GM12878 (cell line): ENCODE measurements at regions not wholly inside any gene's neighbourhood (a gene's known extent, or its start where the extent isn't known, plus 50 kb on each side); places are given as distances from the start of the nearest gene placed in this dataset.

Experiments
- ATAC-seq: fragments of 200-7000 bp; cut with Tn5 transposase; 3 replicates; pipeline ENCODE4 v1.9.1; 2020; ENCODE audit warnings: mild to moderate bottlenecking, moderate library complexity
- BruUV-seq: library from RNA; stranded (reverse); fragments of 400-500 nt; replicated peaks from 2 replicates; lab custom pipeline; 2021; lab: Mats Ljungman, UMichigan
- CTCF ChIA-PET: fragments of 300-600 bp; sonication (Branson Sonifier 250); formaldehyde crosslinking; extraction: SDS; loops from one replicate; lab custom pipeline; 2021; ENCODE audit warnings: inconsistent platforms; lab: Yijun Ruan, JAX
- POLR2A ChIA-PET: fragments of 350-600 bp; formaldehyde crosslinking; extraction: SDS; loops from one replicate; lab custom pipeline; 2021; ENCODE audit warnings: inconsistent platforms; lab: Charles Lee
- RAD21 ChIA-PET: fragments of 300-600 bp; sonication (Branson Sonifier 250); formaldehyde crosslinking; loops from one replicate; lab custom pipeline; 2023; ENCODE audit warnings: antibody characterized with exemption; ENCODE audit not compliant: unreplicated experiment; lab: Charles Lee
- SMC1A ChIA-PET: fragments of 300-600 bp; sonication (Branson Sonifier 250); formaldehyde crosslinking; loops from one replicate; lab custom pipeline; 2023; ENCODE audit not compliant: unreplicated experiment, uncharacterized antibody; lab: Charles Lee
- DNase-seq: peaks from one replicate; pipeline ENCODE4 v3.0.0-alpha.2; 2011; ENCODE audit warnings: low read depth, low spot score
- FAIRE-seq: peaks from 3 replicates; lab custom pipeline; 2011; peaks lifted over from hg19 to GRCh38; lab: Jason Lieb, UNC
- H2AFZ ChIP-seq: 2 replicates; pipeline ENCODE4 v1.6.0; 2011; ENCODE audit warnings: low read depth, low read length, control low read depth; ENCODE audit not compliant: control insufficient read depth
- H3K27ac ChIP-seq: 2 replicates; pipeline ENCODE4 v1.5.1; 2011; ENCODE audit warnings: control low read depth; ENCODE audit not compliant: control insufficient read depth, insufficient read depth
- H3K27me3 ChIP-seq, 2 experiments: replicated peaks in 1 of 2; 2 replicates each; pipeline versions ENCODE4 v1.6.0 to v1.6.1; 2011; ENCODE audit warnings: low read length in 1 of 2; ENCODE audit not compliant: control insufficient read depth in 2 of 2, insufficient read depth in 2 of 2
- H3K36me3 ChIP-seq, 2 experiments: 2 replicates each; pipeline ENCODE4 v1.5.1; 2011; ENCODE audit warnings: low read length in 1 of 2; ENCODE audit not compliant: control insufficient read depth in 2 of 2, insufficient read depth in 2 of 2
- H3K4me1 ChIP-seq: 2 replicates; pipeline ENCODE4 v1.6.1; 2011; ENCODE audit warnings: mild to moderate bottlenecking, low read length, moderate library complexity, mixed read lengths; ENCODE audit not compliant: control insufficient read depth, insufficient read depth
- H3K4me2 ChIP-seq: 2 replicates; pipeline ENCODE4 v1.6.0; 2011; ENCODE audit warnings: control low read depth; ENCODE audit not compliant: control insufficient read depth, insufficient read depth
- H3K4me3 ChIP-seq: fragments of 200-600 bp; sonication (generic); 2 replicates; pipeline ENCODE4 v1.5.1; 2016
- H3K79me2 ChIP-seq: 2 replicates; pipeline ENCODE4 v1.6.0; 2011; ENCODE audit warnings: low read length; ENCODE audit not compliant: control insufficient read depth, insufficient read depth
- H3K9ac ChIP-seq: 2 replicates; pipeline ENCODE4 v1.8.0; 2011; ENCODE audit warnings: low read length, control low read depth, mixed read lengths; ENCODE audit not compliant: control insufficient read depth, insufficient read depth
- H3K9me3 ChIP-seq: replicated peaks from 3 replicates; pipeline ENCODE4 v1.5.1; 2011; ENCODE audit warnings: mild to moderate bottlenecking, low read length; ENCODE audit not compliant: control insufficient read depth, insufficient read depth
- H4K20me1 ChIP-seq: 2 replicates; pipeline ENCODE4 v1.6.0; 2011; ENCODE audit not compliant: control insufficient read depth, insufficient read depth
- CBX3 ChIP-seq: fragments of 200-600 bp; sonication (generic); IDR thresholded peaks from 2 replicates; pipeline ENCODE4 v1.6.1; 2016; ENCODE audit warnings: low read depth, borderline replicate concordance
- FOXK2 ChIP-seq: fragments of 450-650 bp; IDR thresholded peaks from 2 replicates; pipeline ENCODE4 v1.6.1; 2017; ENCODE audit warnings: mild to moderate bottlenecking, moderate library complexity
- HCFC1 ChIP-seq: fragments of 150-350 bp; IDR thresholded peaks from 2 replicates; pipeline ENCODE4 v1.6.1; 2014; ENCODE audit warnings: low read length
- IKZF2 ChIP-seq, 2 experiments: fragments of 450-650 bp; IDR thresholded peaks; 2 replicates each; pipeline ENCODE4 v1.6.1; 2017; ENCODE audit warnings: mild to moderate bottlenecking in 2 of 2, moderate library complexity in 2 of 2
- POLR2A ChIP-seq: IDR thresholded peaks from 2 replicates; pipeline ENCODE4 v1.6.1; 2011; ENCODE audit warnings: low read depth, mild to moderate bottlenecking, low read length
- SMAD5 ChIP-seq: IDR thresholded peaks from 2 replicates; pipeline ENCODE4 v1.6.1; 2016; ENCODE audit warnings: antibody characterized with exemption, low read depth
- ZNF217 ChIP-seq: fragments of 450-650 bp; IDR thresholded peaks from 2 replicates; pipeline ENCODE4 v1.6.1; 2017; ENCODE audit warnings: antibody characterized with exemption, mild to moderate bottlenecking
- ZNF384 ChIP-seq: IDR thresholded peaks from 2 replicates; pipeline ENCODE4 v1.6.1; 2012; ENCODE audit warnings: low read depth, mild to moderate bottlenecking, low read length, improper control_type of control experiment, borderline replicate concordance
- ZNF592 ChIP-seq: fragments of 450-650 bp; IDR thresholded peaks from 2 replicates; pipeline ENCODE4 v1.6.1; 2017; ENCODE audit warnings: mild to moderate bottlenecking, moderate library complexity
- WGBS: methylation state at CpG from one replicate; pipeline ENCODE4 v1.1.6; 2016; ENCODE audit warnings: low lambda C conversion rate; ENCODE audit not compliant: insufficient replicate concordance, insufficient coverage; ENCODE audit errors: missing lambda C conversion rate; 5-methylcytosine and 5-hydroxymethylcytosine counted together
- in situ Hi-C: fragments of 300-500 bp; cut with MboI; formaldehyde crosslinking; loops from 9 replicates; pipeline ENCODE4 v1.14.3; 2018; ENCODE audit warnings: mixed read lengths
- intact Hi-C: fragments of 100-400 bp; cut with micrococcal nuclease; formaldehyde crosslinking; loops from one replicate; pipeline ENCODE4 v1.14.2; 2022; ENCODE audit not compliant: unreplicated experiment
- TF ChIP-seq, protein P1 (sequence below): fragments of 450-650 bp; formaldehyde crosslinking; IDR thresholded peaks from 2 replicates; pipeline ENCODE4 v1.5.0; 2022; ENCODE audit warnings: mild to moderate bottlenecking, missing genetic modification characterization
- TF ChIP-seq, protein P2 (sequence below): IDR thresholded peaks from 2 replicates; pipeline ENCODE4 v1.6.1; 2011; ENCODE audit warnings: borderline replicate concordance, low read depth, mild to moderate bottlenecking, moderate library complexity, mixed read lengths, low read length; ENCODE audit not compliant: insufficient read depth; ENCODE audit errors: extremely low read length
- TF ChIP-seq, protein P3 (sequence below): fragments of 450-650 bp; IDR thresholded peaks from 2 replicates; pipeline ENCODE4 v1.6.1; 2014; ENCODE audit warnings: mild to moderate bottlenecking
- TF ChIP-seq, protein P4 (sequence below): fragments of 450-650 bp; IDR thresholded peaks from 2 replicates; pipeline ENCODE4 v1.6.1; 2018; ENCODE audit warnings: borderline replicate concordance, mild to moderate bottlenecking; ENCODE audit not compliant: partially characterized antibody

DNA sequence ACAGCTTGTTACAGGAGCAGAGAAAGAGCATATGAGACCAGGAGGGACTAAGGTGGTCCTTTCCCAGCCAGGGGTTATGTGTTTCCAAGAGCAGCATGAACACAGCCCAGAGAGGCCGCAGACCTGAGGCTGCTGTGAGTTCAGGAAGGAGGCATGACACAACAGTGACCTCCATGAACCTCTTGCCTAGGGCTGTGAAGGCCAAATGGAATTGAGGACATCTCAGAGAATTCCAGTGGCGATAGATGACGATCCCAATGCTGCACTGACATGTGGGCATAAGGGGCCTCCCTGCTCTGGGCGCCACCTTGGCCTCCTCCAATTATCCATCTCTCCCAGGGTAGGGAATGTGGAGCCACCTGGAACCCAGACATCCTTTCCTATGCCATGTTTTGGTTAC is 79.9 kb upstream of the FUCA2 start:
- no peak overlapping the region for H3K27ac ChIP-seq
- in situ Hi-C loops (no loop called here), intact Hi-C loops (no loop called here)
- ChIA-PET SMC1A (no interaction called here), RAD21 (no interaction called here), POLR2A (no interaction called here), CTCF (interaction anchor here (1.5 to 2.3 kb wide), 2 partner anchors 8 to 16 kb away, joined by 6 read pairs; no protein-coding TSS in a partner anchor)
- no peak overlapping the region for H2AFZ ChIP-seq
- H4K20me1 ChIP-seq, result no peaks in the 10 kb centered on the region
- no peak overlapping the region for H3K4me2 ChIP-seq
- no TSS peak for BruUV-seq
- DNase-seq (no peak), FAIRE-seq (no peak), ATAC-seq (no peak)
- no peaks in the 10 kb centered on the region for H3K9me3 ChIP-seq
- no peak overlapping the region for H3K4me3 ChIP-seq
- no peaks in the 10 kb centered on the region for H3K79me2 ChIP-seq
- no peak overlapping the region for H3K9ac ChIP-seq
- no peaks in the 10 kb centered on the region for H3K27me3 ChIP-seq
- WGBS, result 39% methylated on average over 4 of the region's 4 CpGs
- no peaks in the 10 kb centered on the region for H3K36me3 ChIP-seq
- no peaks in the 10 kb centered on the region for H3K4me1 ChIP-seq
- TF ChIP-seq ZNF217 (no peak), FOXK2 (no peak), ZNF592 (no peak), IKZF2 (IDR thresholded peaks at IDR 0.05) (no peak), SMAD5 (no peak), POLR2A (no peak), HCFC1 (no peak), CBX3 (no peak), ZNF384 (no peak)
- TF ChIP-seq, protein P1, sequence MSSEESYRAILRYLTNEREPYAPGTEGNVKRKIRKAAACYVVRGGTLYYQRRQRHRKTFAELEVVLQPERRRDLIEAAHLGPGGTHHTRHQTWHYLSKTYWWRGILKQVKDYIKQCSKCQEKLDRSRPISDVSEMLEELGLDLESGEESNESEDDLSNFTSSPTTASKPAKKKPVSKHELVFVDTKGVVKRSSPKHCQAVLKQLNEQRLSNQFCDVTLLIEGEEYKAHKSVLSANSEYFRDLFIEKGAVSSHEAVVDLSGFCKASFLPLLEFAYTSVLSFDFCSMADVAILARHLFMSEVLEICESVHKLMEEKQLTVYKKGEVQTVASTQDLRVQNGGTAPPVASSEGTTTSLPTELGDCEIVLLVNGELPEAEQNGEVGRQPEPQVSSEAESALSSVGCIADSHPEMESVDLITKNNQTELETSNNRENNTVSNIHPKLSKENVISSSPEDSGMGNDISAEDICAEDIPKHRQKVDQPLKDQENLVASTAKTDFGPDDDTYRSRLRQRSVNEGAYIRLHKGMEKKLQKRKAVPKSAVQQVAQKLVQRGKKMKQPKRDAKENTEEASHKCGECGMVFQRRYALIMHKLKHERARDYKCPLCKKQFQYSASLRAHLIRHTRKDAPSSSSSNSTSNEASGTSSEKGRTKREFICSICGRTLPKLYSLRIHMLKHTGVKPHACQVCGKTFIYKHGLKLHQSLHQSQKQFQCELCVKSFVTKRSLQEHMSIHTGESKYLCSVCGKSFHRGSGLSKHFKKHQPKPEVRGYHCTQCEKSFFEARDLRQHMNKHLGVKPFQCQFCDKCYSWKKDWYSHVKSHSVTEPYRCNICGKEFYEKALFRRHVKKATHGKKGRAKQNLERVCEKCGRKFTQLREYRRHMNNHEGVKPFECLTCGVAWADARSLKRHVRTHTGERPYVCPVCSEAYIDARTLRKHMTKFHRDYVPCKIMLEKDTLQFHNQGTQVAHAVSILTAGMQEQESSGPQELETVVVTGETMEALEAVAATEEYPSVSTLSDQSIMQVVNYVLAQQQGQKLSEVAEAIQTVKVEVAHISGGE, result no peak
- TF ChIP-seq, protein P2, sequence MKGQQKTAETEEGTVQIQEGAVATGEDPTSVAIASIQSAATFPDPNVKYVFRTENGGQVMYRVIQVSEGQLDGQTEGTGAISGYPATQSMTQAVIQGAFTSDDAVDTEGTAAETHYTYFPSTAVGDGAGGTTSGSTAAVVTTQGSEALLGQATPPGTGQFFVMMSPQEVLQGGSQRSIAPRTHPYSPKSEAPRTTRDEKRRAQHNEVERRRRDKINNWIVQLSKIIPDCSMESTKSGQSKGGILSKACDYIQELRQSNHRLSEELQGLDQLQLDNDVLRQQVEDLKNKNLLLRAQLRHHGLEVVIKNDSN, result no peak
- TF ChIP-seq, protein P3, sequence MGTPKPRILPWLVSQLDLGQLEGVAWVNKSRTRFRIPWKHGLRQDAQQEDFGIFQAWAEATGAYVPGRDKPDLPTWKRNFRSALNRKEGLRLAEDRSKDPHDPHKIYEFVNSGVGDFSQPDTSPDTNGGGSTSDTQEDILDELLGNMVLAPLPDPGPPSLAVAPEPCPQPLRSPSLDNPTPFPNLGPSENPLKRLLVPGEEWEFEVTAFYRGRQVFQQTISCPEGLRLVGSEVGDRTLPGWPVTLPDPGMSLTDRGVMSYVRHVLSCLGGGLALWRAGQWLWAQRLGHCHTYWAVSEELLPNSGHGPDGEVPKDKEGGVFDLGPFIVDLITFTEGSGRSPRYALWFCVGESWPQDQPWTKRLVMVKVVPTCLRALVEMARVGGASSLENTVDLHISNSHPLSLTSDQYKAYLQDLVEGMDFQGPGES, result no peak
- TF ChIP-seq, protein P4, sequence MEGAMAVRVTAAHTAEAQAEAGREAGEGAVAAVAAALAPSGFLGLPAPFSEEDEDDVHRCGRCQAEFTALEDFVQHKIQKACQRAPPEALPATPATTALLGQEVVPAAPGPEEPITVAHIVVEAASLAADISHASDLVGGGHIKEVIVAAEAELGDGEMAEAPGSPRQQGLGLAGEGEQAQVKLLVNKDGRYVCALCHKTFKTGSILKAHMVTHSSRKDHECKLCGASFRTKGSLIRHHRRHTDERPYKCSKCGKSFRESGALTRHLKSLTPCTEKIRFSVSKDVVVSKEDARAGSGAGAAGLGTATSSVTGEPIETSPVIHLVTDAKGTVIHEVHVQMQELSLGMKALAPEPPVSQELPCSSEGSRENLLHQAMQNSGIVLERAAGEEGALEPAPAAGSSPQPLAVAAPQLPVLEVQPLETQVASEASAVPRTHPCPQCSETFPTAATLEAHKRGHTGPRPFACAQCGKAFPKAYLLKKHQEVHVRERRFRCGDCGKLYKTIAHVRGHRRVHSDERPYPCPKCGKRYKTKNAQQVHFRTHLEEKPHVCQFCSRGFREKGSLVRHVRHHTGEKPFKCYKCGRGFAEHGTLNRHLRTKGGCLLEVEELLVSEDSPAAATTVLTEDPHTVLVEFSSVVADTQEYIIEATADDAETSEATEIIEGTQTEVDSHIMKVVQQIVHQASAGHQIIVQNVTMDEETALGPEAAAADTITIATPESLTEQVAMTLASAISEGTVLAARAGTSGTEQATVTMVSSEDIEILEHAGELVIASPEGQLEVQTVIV, result no peak
